Astrocyte of the cerebellum (primary cell): ENCODE measurements at regions not wholly inside any gene's neighbourhood (a gene's known extent, or its start where the extent isn't known, plus 50 kb on each side); places are given as distances from the start of the nearest gene placed in this dataset.
A peak's percentile ranks its signal among the peaks of the same experiment; 100 is the strongest.
"Not testable (repeated sequence)": the region's sequence is repeated elsewhere in the genome, so short reads cannot be mapped to it uniquely, and the experiment has no call there.

Experiments
- DNase-seq: peaks from one replicate; pipeline ENCODE4 v3.0.0-alpha.2; 2011; ENCODE audit warnings: low read depth
- H3K4me3 ChIP-seq: 2 replicates; pipeline ENCODE4 v1.5.1; 2011; ENCODE audit warnings: mild to moderate bottlenecking, low read depth, low read length, moderate library complexity
- CTCF ChIP-seq: IDR thresholded peaks from 2 replicates; pipeline ENCODE4 v1.5.1; 2012; ENCODE audit warnings: low read length, low read depth, moderate library complexity, mild to moderate bottlenecking; ENCODE audit errors: missing control alignments
- in situ Hi-C: cut with HindIII; loops from 2 replicates; pipeline ENCODE4 v1.10.0; 2017; ENCODE audit warnings: low sequenced_read_pairs

- no peak for DNase-seq
- TF ChIP-seq CTCF: no peak
- in situ Hi-C loops: no loop called here
Observed at GRCh38 chr14:43729143-43729542, 777.9 kb downstream of the FSCB start.

DNA sequence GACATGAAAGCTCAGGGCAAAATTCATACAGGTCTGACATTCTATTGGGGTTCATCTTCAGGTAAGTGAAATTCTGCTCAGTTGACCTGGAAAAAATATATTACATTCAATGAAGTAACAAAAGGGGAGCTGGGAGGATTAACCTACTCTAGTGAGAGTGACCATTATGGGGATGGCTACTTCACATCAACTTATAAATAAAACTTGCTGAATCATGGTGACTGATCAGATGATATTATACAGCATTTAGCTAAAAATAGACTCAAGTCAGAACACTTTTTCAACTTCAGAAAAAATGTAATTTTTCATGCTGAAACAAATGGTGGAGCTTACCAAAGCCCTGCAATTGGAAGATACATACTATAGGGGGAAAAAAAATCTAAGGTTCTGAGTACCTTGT is 800.2 kb downstream of the FSCB start:
- TF ChIP-seq CTCF: no peak
- H3K4me3 ChIP-seq: no peak overlapping the region
- no peak for DNase-seq
- in situ Hi-C loops: no loop called here

More at GRCh38 chr14:43729143-43729542, 777.9 kb downstream of the FSCB start:
- H3K4me3 ChIP-seq: no peak overlapping the region

- DNase-seq, in situ Hi-C loops, H3K4me3 ChIP-seq: not testable (repeated sequence)
Observed at GRCh38 chr14:43698561-43699284, 808.4 kb downstream of the FSCB start.

DNA sequence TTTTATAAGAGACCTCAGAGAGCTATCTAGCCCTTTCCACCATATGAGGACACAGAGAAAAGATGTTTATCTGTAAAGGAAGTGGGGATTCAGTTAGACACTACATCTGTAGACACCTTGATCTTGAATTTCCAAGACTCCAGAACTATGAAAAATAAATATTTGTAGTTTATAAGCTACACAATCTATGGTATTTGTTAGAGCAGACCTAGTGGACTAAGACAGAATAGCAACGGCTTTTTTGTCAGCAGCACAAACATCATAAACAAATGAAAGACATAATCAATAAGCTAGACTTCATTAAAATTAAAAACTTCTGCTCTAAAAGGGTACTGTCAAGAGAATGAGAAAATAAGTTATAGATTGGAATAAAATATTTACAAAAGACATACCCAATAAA is 810.1 kb downstream of the FSCB start:
- in situ Hi-C loops: no loop called here
- DNase-seq: no peak
- H3K4me3 ChIP-seq: no peak overlapping the region
- TF ChIP-seq CTCF: no peak

- in situ Hi-C loops: no loop called here
- no peak for TF ChIP-seq CTCF
Observed at GRCh38 chr14:43692706-43693105, 814.4 kb downstream of the FSCB start.

DNA sequence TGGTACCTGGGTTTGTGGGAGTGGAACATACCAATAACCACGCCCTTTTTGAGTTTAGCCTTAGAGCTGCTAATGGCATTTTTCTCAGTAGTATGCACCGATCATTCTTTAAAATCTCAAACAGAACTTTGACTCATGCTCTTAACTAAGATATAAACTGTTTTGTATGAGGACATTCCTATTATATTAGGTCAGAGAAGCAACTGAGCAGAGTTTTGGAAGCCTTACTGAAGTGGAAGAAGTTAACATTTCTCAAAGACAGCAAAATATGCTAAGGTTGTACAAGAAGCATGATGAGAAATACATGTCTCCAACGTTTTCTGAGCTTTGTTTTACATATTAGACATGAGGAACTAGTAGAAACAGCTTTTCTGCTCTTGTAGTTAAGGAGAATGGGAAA is 819.2 kb downstream of the FSCB start:
- peak; percentile 9 for DNase-seq
- TF ChIP-seq CTCF: no peak
- no peak overlapping the region for H3K4me3 ChIP-seq
- in situ Hi-C loops: no loop called here

More at GRCh38 chr14:43692706-43693105, 814.4 kb downstream of the FSCB start:
- no peak overlapping the region for H3K4me3 ChIP-seq
- no peak for DNase-seq

DNA sequence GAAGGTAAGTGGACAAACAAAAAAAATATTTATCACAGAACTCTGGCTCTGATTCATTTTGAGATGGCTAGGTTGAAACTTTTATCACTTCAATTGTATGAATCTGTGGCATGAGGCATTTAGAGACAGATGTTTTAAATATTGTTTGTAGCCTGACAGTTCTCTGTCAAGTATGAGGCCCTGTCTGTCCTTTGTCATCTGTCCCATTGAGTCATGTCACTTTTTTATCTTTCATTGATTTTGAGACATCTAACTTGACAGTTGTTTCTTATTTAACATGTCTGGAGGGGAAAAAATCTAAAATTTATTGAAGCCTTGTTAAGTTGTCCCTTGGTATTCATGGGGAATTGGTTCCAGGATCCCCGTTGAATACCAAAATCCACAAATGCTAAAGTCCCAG is 829.5 kb downstream of the FSCB start:
- in situ Hi-C loops: no loop called here
- no peak overlapping the region for H3K4me3 ChIP-seq
- DNase-seq: no peak
- TF ChIP-seq CTCF: no peak
